VCaP (cell line): ENCODE measurements at regions not wholly inside any gene's neighbourhood (a gene's known extent, or its start where the extent isn't known, plus 50 kb on each side); places are given as distances from the start of the nearest gene placed in this dataset.

Experiments used
- H3K27ac ChIP-seq: fragments of 450-650 bp; 2 replicates; pipeline ENCODE4 v1.5.1; 2017
- TF ChIP-seq, protein P1 (sequence below): fragments of 450-650 bp; conservative IDR thresholded peaks from 2 replicates; pipeline ENCODE4 v1.5.1; 2017; ENCODE audit warnings: mild to moderate bottlenecking, moderate library complexity

DNA sequence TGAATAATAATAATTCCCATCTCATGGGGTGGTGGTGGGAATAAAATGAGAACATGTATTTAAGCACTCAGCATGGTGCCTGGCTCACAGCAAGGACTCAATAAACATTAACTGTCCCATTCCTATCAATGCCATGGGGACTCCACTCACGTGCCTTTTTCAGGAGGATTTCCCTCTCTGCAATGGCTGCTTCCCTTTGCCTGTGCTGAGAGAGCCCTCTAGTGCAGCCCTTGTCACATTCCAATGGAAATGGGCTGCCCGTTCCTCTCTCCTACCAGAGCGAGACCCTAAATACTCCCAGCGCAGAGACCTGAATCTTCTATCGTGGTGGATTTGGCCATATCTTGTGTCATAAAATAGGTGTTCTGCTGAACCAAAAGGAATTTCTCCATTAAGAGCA lies 621.5 kb upstream of the B3GAT1 start:
- TF ChIP-seq, protein P1, sequence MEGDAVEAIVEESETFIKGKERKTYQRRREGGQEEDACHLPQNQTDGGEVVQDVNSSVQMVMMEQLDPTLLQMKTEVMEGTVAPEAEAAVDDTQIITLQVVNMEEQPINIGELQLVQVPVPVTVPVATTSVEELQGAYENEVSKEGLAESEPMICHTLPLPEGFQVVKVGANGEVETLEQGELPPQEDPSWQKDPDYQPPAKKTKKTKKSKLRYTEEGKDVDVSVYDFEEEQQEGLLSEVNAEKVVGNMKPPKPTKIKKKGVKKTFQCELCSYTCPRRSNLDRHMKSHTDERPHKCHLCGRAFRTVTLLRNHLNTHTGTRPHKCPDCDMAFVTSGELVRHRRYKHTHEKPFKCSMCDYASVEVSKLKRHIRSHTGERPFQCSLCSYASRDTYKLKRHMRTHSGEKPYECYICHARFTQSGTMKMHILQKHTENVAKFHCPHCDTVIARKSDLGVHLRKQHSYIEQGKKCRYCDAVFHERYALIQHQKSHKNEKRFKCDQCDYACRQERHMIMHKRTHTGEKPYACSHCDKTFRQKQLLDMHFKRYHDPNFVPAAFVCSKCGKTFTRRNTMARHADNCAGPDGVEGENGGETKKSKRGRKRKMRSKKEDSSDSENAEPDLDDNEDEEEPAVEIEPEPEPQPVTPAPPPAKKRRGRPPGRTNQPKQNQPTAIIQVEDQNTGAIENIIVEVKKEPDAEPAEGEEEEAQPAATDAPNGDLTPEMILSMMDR = peak; percentile 83
- no peak overlapping the region for H3K27ac ChIP-seq

DNA sequence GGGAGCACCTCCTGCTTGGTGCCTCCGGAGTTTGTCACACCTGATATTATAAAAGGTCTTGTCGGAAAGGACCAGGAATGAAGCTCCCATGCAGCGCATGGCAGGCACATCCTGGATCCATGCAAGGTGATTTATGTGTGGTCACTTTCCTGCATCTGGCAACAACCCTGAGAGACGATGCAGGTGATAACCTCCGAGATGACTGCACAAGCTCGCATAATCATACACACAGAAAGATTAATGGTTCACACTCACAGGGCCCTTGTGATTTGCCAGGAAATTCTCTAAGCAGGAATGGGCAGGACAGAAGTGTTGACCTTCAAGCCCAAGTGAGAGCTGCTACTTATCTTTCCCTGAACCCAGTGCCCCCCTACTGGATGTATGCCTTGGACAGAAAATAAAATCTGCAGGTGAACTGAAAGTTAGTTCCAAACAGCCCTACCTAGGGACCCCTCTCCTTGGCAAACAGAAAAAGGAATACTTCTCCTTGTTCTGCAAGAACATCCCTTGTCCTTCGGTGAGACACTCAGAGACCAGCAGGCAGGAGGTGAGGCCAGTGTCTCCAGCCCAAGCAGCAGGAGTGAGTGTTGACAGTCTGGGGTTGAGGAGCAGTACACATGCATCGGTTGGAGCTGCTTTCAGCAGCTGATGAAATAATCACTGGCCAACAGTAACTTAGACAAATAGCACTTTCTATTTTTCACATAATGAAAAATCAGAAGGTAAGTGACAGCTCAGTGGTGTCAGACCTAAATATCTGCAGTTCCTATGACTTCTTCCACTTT lies 619.4 kb upstream of the B3GAT1 start:
- TF ChIP-seq, protein P1 = no peak
- H3K27ac ChIP-seq = no peak overlapping the region

DNA sequence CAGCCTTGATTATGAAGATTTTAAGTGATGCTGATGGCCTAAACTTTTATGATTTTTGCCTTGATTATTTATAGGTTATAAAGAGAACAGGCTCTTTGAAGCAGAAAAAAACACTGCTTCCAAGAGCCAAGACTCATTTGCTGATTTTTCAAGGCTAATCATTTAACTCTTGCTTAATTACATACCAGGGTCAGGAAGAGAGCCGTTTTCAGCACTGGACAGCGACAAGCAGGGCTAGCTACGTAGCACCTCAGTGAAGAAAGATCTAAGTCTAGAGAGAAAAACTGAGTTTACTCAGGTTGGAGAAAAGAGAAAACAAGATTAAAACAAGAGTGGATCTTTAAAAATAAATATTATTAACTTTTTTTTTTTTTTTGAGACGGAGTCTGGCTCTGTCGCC lies 615.4 kb upstream of the B3GAT1 start:
- TF ChIP-seq, protein P1 = no peak
- H3K27ac ChIP-seq = no peak overlapping the region

DNA sequence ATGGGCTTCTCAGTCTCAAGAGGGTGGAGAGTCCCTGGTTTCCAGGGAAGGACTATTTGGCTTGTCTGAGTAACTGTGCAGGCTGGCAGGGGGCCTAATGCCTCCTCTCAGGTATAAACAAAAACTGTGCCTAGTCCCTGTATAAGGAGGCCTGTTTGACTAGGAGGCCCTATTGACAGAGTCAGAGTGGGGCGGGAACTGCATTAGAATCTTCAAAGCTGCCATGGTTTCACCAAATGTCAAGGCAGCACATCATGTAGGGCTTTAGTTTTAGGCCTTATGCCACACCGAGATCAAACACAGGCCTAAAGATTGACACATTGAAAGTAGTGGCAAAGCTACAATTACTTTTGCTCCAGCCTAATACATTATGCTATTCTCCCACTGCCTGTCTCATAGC lies 611.5 kb upstream of the B3GAT1 start:
- H3K27ac ChIP-seq = no peak overlapping the region
- TF ChIP-seq, protein P1 = no peak

DNA sequence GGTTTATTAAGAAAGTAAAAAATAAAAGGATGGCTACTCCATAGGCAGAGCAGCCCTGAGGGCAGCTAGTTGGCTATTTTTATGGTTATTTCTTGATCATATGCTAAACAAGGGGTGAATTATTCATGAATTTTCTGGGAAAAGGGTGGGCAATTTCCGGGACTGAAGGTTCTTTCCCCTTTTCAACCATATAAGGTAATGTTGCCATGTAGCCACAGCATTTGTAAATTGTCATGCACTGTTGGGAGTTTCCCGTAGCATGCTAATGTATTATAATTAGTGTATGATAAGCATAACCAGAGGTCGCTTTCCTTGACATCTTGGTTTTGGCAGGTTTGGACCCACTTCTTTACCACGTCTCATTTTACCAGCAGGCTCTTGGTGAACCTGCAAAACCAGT lies 610.4 kb upstream of the B3GAT1 start:
- TF ChIP-seq, protein P1 = no peak
- H3K27ac ChIP-seq = no peak overlapping the region

DNA sequence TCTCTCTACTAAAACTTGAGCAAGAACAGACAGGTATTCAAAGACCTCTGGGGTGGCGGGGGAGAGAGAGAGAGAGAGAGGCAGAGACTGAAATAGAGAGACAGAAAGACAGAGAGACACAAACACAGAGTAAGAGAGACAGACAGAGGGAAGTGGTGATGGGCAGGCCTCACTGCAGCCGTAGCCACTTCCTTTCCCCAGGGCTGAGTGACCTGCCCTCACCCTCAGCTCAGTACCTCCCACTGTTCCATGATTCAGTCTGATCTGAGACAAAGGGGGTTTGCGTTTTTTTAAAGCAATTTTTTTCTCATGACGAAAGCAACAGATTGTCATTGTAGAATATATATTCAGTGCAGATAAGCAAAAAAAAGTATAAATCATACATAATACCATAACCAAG lies 607.9 kb upstream of the B3GAT1 start:
- TF ChIP-seq, protein P1 = no peak
- H3K27ac ChIP-seq = no peak overlapping the region

GRCh38 chr11:135019343-135019871 lies 607.4 kb upstream of the B3GAT1 start:
- TF ChIP-seq, protein P1 = no peak

More at GRCh38 chr11:135019343-135019871, 607.4 kb upstream of the B3GAT1 start:
- H3K27ac ChIP-seq = no peak overlapping the region
